Large intestine (tissue), 3 donors: ENCODE measurements at regions not wholly inside any gene's neighbourhood (a gene's known extent, or its start where the extent isn't known, plus 50 kb on each side); places are given as distances from the start of the nearest gene placed in this dataset.
"Not testable (repeated sequence)": the region's sequence is repeated elsewhere in the genome, so short reads cannot be mapped to it uniquely, and the experiment has no call there.

ENCODE experiments used
- DNase-seq, 2 donors: peaks; one replicate each; pipeline versions ENCODE4 v3.0.0 to v3.0.0-alpha.2; 2013
- H3K27ac ChIP-seq: one replicate; pipeline ENCODE4 v1.5.1; 2013; ENCODE audit warnings: low read length
- H3K27me3 ChIP-seq: 2 replicates; pipeline ENCODE4 v1.6.1; 2013; ENCODE audit warnings: low read length; ENCODE audit not compliant: control insufficient read depth, insufficient read depth
- H3K36me3 ChIP-seq: 2 replicates; pipeline ENCODE4 v1.6.1; 2013; ENCODE audit warnings: low read length; ENCODE audit not compliant: control insufficient read depth, insufficient read depth
- H3K4me1 ChIP-seq: one replicate; pipeline ENCODE4 v1.6.1; 2013; ENCODE audit warnings: low read length; ENCODE audit not compliant: control insufficient read depth, insufficient read depth
- H3K4me3 ChIP-seq: one replicate; pipeline ENCODE4 v1.5.1; 2013; ENCODE audit warnings: low read length
- H3K9me3 ChIP-seq: one replicate; pipeline ENCODE4 v1.6.1; 2013; ENCODE audit warnings: mild to moderate bottlenecking, low read depth, low read length, moderate library complexity; ENCODE audit not compliant: control insufficient read depth
- WGBS: methylation state at CpG from one replicate; pipeline ENCODE4 v1.1.5; 2013; ENCODE audit warnings: low lambda C conversion rate; ENCODE audit not compliant: insufficient coverage; 5-methylcytosine and 5-hydroxymethylcytosine counted together

GRCh38 chr10:123245264-123245663, 91.1 kb downstream of the BUB3 start:
- Histone ChIP-seq H3K4me3 (no peak overlapping the region), H3K4me1 (no peaks in the 10 kb centered on the region), H3K27ac (no peak overlapping the region), H3K36me3 (no peaks in the 10 kb centered on the region), H3K9me3 (no peaks in the 10 kb centered on the region), H3K27me3 (no peaks in the 10 kb centered on the region)
- no CpG with 5 or more reads among the region's 9 CpGs for WGBS
- DNase-seq = no peak

GRCh38 chr10:123249894-123250293, 95.7 kb downstream of the BUB3 start:
- H3K27me3 ChIP-seq = no peaks in the 10 kb centered on the region
- no peaks in the 10 kb centered on the region for H3K4me1 ChIP-seq
- WGBS = no CpG with 5 or more reads among the region's 1 CpG
- no peaks in the 10 kb centered on the region for H3K36me3 ChIP-seq
- no peak for DNase-seq
- no peak overlapping the region for H3K4me3 ChIP-seq
- peaks cover 8% of the 10 kb centered on the region for H3K9me3 ChIP-seq
- H3K27ac ChIP-seq = no peak overlapping the region

GRCh38 chr10:123250640-123251039, 96.4 kb downstream of the BUB3 start:
- Histone ChIP-seq H3K27me3 (no peaks in the 10 kb centered on the region), H3K36me3 (no peaks in the 10 kb centered on the region), H3K27ac (no peak overlapping the region), H3K4me1 (no peaks in the 10 kb centered on the region), H3K9me3 (peaks cover 10% of the 10 kb centered on the region), H3K4me3 (no peak overlapping the region)
- 66% methylated on average over 4 of the region's 4 CpGs for WGBS
- no peak for DNase-seq

- Histone ChIP-seq H3K4me1 (no peaks in the 10 kb centered on the region), H3K36me3 (no peaks in the 10 kb centered on the region), H3K4me3 (no peak overlapping the region), H3K27me3 (no peaks in the 10 kb centered on the region), H3K9me3 (peaks cover 10% of the 10 kb centered on the region), H3K27ac (no peak overlapping the region)
- WGBS = no CpG with 5 or more reads among the region's 4 CpGs
- DNase-seq = no peak
Observed at GRCh38 chr10:123252779-123253178, 98.6 kb downstream of the BUB3 start.

- not testable (repeated sequence) for H3K27ac ChIP-seq, H3K9me3 ChIP-seq, H3K4me3 ChIP-seq, H3K36me3 ChIP-seq, H3K4me1 ChIP-seq, DNase-seq, H3K27me3 ChIP-seq
- 80% methylated on average over 2 of the region's 5 CpGs for WGBS
Observed at GRCh38 chr10:123254343-123254742, 100.1 kb downstream of the BUB3 start.

GRCh38 chr10:123257904-123258456, 103.8 kb downstream of the BUB3 start:
- 100% methylated on average over 5 of the region's 13 CpGs for WGBS
- no peak for DNase-seq
- Histone ChIP-seq H3K27ac (no peak overlapping the region), H3K4me1 (no peaks in the 10 kb centered on the region), H3K4me3 (no peak overlapping the region), H3K36me3 (no peaks in the 10 kb centered on the region), H3K27me3 (no peaks in the 10 kb centered on the region), H3K9me3 (peaks cover 10% of the 10 kb centered on the region)

- Histone ChIP-seq H3K9me3 (peaks cover 10% of the 10 kb centered on the region), H3K36me3 (no peaks in the 10 kb centered on the region), H3K4me3 (no peak overlapping the region), H3K27me3 (no peaks in the 10 kb centered on the region), H3K4me1 (no peaks in the 10 kb centered on the region), H3K27ac (no peak overlapping the region)
- WGBS = no CpG with 5 or more reads among the region's 2 CpGs
- no peak for DNase-seq
Observed at GRCh38 chr10:123259081-123259480, 104.9 kb downstream of the BUB3 start.

DNA sequence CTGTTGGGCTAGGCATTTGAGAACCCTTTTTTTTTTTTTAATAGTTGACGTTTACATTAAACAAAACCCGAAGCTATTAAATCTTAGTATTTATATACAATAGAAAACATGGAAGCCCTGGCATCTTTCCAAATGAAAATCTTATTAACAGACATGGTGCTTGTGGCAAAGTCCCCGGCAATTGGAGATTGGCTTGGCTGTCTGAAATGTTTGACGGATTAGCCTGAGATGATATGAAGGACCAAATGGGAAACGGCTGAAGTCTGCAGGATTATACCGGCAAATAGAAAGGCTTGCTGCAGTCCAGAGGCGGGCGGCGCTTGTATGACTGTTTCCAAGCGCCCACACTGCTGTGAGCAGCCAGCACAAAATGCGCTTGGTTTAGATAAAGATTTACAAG, 105.6 kb downstream of the BUB3 start:
- Histone ChIP-seq H3K27ac (no peak overlapping the region), H3K27me3 (no peaks in the 10 kb centered on the region), H3K36me3 (no peaks in the 10 kb centered on the region), H3K4me1 (no peaks in the 10 kb centered on the region), H3K9me3 (peaks cover 3% of the 10 kb centered on the region), H3K4me3 (no peak overlapping the region)
- DNase-seq = no peak
- 45% methylated on average over 3 of the region's 11 CpGs for WGBS

GRCh38 chr10:123262456-123262855, 108.3 kb downstream of the BUB3 start:
- 100% methylated on average over 1 of the region's 9 CpGs for WGBS
- H3K4me3 ChIP-seq = no peak overlapping the region

DNA sequence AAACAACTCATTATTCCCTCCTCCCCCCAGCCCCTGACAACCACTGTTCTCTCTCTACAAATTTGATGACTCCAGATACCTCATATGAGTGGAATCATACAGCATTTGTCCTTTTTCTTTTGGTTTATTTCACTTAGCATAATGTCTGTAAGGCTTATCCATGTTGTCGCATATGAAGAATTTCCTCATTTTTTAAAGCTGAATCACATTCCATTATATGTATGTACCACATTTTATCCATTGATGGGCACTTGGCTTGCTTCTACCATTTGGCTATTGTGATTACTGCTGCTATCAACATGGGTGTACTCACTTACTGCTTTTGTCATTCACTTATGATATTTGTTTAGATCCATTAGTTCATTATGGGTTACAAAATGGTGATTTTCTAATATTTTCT, 112.8 kb downstream of the BUB3 start:
- DNase-seq = no peak
- no peak overlapping the region for H3K27ac ChIP-seq

More at GRCh38 chr10:123262456-123262855, 108.3 kb downstream of the BUB3 start:
- H3K27ac ChIP-seq = no peak overlapping the region
- DNase-seq = no peak
- no peaks in the 10 kb centered on the region for H3K36me3 ChIP-seq
- H3K4me1 ChIP-seq = no peaks in the 10 kb centered on the region
- H3K9me3 ChIP-seq = no peaks in the 10 kb centered on the region
- H3K27me3 ChIP-seq = no peaks in the 10 kb centered on the region

DNA sequence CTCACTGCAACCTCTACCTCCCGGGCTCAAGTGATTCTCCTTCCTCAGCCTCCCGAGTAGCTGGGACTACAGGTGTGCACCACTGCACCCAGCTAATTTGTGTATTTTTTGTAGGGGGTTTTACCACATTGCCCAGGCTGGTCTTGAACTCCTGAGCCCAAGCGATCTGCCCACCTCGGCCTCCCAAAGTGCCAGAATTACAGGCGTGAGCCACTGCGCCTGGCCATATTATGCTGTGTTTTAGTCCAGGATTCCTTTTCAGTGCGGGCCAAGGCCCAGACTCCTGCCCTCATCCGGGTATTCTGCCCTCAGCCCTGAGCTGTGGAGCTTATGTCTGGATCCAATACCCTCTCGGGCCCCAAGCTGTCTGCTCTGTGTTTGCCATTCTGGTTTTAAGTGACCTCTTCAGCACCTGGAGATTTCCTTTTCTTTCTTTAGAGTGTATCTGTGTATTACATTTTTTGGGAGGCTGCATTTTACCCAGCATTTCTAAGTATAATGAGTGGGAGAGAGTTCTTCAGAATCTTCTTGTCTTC, 114.9 kb downstream of the BUB3 start:
- Histone ChIP-seq H3K4me3 (no peak overlapping the region), H3K36me3 (no peaks in the 10 kb centered on the region), H3K4me1 (no peaks in the 10 kb centered on the region), H3K9me3 (no peaks in the 10 kb centered on the region), H3K27ac (no peak overlapping the region), H3K27me3 (peaks cover 24% of the 10 kb centered on the region)
- no peak for DNase-seq
- 100% methylated on average over 1 of the region's 9 CpGs for WGBS

More for the DNA sequence above, 112.8 kb downstream of the BUB3 start:
- no peaks in the 10 kb centered on the region for H3K36me3 ChIP-seq
- H3K27me3 ChIP-seq = peaks cover 7% of the 10 kb centered on the region
- no peaks in the 10 kb centered on the region for H3K9me3 ChIP-seq
- H3K4me3 ChIP-seq = no peak overlapping the region
- no peaks in the 10 kb centered on the region for H3K4me1 ChIP-seq
- WGBS = no CpG with 5 or more reads among the region's 1 CpG
